Loucy (cell line): ENCODE measurements at regions not wholly inside any gene's neighbourhood (a gene's known extent, or its start where the extent isn't known, plus 50 kb on each side); places are given as distances from the start of the nearest gene placed in this dataset.

Experiments
- EZH2phosphoT487 ChIP-seq: fragments of 200-600 bp; IDR thresholded peaks from 2 replicates; pipeline ENCODE4 v1.6.1; 2018; ENCODE audit warnings: antibody characterized with exemption, mild to moderate bottlenecking, moderate library complexity, borderline replicate concordance
- TF ChIP-seq, protein P1 (sequence below): fragments of 200-600 bp; sonication (generic); conservative IDR thresholded peaks from 2 replicates; pipeline ENCODE4 v1.5.1; 2014; ENCODE audit warnings: mild to moderate bottlenecking, antibody characterized with exemption, low read length

GRCh38 chr5:96176022-96176421 lies 214.4 kb upstream of the ELL2 start:
- TF ChIP-seq, protein P1, sequence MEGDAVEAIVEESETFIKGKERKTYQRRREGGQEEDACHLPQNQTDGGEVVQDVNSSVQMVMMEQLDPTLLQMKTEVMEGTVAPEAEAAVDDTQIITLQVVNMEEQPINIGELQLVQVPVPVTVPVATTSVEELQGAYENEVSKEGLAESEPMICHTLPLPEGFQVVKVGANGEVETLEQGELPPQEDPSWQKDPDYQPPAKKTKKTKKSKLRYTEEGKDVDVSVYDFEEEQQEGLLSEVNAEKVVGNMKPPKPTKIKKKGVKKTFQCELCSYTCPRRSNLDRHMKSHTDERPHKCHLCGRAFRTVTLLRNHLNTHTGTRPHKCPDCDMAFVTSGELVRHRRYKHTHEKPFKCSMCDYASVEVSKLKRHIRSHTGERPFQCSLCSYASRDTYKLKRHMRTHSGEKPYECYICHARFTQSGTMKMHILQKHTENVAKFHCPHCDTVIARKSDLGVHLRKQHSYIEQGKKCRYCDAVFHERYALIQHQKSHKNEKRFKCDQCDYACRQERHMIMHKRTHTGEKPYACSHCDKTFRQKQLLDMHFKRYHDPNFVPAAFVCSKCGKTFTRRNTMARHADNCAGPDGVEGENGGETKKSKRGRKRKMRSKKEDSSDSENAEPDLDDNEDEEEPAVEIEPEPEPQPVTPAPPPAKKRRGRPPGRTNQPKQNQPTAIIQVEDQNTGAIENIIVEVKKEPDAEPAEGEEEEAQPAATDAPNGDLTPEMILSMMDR = no peak
- TF ChIP-seq EZH2phosphoT487 = no peak
